ENCODE measurements at regions not wholly inside any gene's neighbourhood (a gene's known extent, or its start where the extent isn't known, plus 50 kb on each side); places are given as distances from the start of the nearest gene placed in this dataset.

- no peak for TF ChIP-seq CTCF (IDR thresholded peaks at IDR 0.05)
- TF ChIP-seq POLR2A (IDR thresholded peaks at IDR 0.05), result no peak
Measured at GRCh38 chr3:72337480-72337855, 510.8 kb downstream of the SHQ1 start.

Measured in right lobe of liver (tissue), 4 donors.